ENCODE measurements at regions not wholly inside any gene's neighbourhood (a gene's known extent, or its start where the extent isn't known, plus 50 kb on each side); places are given as distances from the start of the nearest gene placed in this dataset.

- TF ChIP-seq CTCF (IDR thresholded peaks at IDR 0.05; ENCODE audit: low read depth, low read length) (no peak), EZH2phosphoT487 (IDR thresholded peaks at IDR 0.05; ENCODE audit: low read depth) (no peak)
Measured at GRCh38 chr2:415986-416610, 128.2 kb upstream of the ALKAL2 start.

Data from OCI-LY3 (cell line).